MV-4-11 (cell line): ENCODE measurements at regions not wholly inside any gene's neighbourhood (a gene's known extent, or its start where the extent isn't known, plus 50 kb on each side); places are given as distances from the start of the nearest gene placed in this dataset.
A peak's percentile ranks its signal among the peaks of the same experiment; 100 is the strongest.

ENCODE experiments used
- DNase-seq: peaks from one replicate; lab custom pipeline; 2025; lab: John Stamatoyannopoulos, UW

- DNase-seq: no peak
Measured at GRCh38 chr21:27429710-27430341, 462.9 kb upstream of the ADAMTS5 start.

DNA sequence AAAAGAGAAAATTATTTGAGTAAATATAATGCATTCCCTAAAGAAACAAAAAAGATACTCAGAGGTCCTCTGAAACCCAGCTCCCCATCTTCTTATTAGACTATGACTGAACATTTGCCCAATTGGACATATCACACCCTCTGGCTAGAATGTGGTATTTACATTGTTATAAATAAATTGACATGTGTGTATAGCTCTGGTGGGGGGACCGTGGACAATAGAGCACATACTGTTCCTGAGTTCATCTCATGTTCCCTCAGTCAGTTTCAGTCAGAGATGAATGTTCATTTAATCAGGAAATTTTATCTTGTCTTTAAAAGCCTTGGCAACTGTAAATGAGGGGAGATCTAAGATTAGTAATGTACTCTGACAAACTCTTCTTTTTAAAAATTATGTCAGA is 459.3 kb upstream of the ADAMTS5 start:
- DNase-seq: no peak

GRCh38 chr21:27425574-27425973 is 458.7 kb upstream of the ADAMTS5 start:
- no peak for DNase-seq

- DNase-seq: no peak
Measured at GRCh38 chr21:27425172-27425571, 458.3 kb upstream of the ADAMTS5 start.

DNA sequence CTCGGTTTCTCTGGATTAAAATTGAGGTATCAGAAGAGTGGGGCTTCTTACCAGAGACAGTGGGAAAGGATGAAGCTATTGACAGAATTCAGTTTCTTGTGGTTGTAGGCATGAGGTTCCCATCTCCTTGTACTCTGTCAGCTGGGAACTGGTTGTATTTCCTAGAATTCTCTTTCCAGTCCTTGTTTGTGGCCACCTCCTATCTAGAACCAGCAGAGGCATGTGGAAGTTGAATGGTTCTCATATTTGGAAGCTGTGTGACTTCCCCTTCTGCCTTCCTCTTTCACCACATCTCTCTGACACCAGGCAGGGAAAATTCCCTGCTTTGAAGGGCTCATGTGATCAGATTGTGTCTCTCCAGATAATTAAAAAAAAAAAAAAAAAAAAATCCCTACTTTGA is 457.7 kb upstream of the ADAMTS5 start:
- DNase-seq: peak; percentile 10

DNA sequence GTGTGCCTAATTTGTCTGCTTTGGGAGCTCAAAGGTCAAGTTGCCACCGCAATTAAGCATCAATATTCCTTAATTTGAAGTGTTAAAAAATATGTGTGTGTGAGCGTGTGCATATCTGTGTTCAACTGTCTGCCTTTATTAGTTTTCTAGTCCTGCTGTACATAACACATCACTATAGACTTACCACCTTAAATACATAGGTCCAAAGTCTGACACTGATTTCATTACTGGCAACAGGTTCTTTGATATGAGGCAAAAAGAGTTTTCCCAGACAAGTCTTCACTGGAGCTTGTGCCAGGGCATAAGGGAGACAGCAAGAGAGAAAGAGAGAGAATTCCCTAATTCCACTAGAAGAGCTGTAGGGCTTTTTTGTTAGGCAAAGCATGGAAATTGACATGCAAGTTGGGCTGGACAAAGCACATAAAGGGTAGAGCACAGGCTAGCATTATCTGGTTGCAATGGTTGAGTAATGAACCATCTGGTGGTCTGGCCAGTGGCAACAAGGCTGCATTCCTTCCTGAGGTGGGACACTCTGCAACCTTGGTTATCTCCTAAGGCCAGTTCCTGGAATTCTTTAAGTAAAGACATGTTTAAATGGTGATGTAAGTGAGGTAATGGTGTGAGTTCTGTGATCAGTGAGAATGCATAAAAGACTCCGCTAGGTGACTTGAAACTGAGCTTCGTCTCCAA is 457.2 kb upstream of the ADAMTS5 start:
- no peak for DNase-seq

GRCh38 chr21:27423038-27423437 is 456.1 kb upstream of the ADAMTS5 start:
- DNase-seq: no peak

DNA sequence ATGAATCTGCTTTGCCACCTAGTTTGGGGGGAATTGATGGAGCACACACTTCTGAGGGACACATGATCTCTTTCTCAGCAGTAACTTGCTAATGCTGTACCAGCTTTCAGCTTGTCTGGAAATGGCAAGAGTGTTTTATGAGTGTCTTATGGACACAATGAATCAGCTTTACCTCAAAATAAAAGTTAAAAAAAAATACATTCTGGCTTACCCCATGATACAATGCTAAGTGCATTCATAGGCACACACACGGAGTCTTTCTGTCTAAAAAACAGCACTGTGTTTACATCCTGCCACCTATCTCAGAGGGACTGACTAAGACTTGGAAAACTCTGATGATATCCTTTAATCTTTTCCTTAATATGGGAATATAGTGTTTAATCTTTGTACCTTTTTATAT is 455.5 kb upstream of the ADAMTS5 start:
- DNase-seq: no peak

- DNase-seq: no peak
Measured at GRCh38 chr21:27421654-27422053, 454.8 kb upstream of the ADAMTS5 start.

DNA sequence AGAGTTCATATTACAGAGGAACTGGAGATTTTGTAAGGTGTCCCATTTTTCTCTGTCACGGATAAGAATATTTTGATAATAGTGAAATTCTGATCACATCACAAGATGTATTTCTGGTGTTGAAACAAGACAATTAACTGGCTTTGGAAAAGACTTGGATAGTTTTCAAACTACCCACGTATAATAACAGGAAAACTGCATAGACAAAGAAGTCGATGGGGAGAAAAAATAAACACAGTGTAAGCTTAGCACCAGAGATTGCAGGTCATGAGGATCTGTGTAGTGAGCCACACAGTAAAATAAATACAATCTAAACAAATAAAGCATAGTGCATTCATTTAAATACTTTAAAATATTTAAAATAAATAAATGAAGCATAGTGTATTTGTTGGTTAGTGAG is 452.3 kb upstream of the ADAMTS5 start:
- no peak for DNase-seq

DNA sequence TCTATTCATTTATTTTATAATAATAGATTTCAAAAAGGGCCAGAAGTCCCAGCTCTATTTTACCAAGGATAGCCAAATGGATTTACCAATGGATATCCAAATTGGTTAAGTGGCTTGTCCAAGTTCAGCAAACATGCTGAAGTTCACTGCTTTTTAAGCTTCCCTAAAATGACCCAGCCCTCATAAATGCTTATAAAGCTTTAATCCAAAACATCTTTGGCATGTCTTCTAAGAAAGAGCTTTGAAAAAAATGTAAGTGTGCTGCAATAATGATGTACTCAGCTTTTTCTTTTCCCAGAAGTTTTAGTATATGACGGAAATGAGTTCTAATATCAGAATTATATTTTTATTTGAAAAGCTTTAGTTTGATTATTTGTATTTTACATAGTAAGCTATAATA is 451.5 kb upstream of the ADAMTS5 start:
- no peak for DNase-seq

GRCh38 chr21:27412530-27412929 is 445.6 kb upstream of the ADAMTS5 start:
- DNase-seq: no peak

DNA sequence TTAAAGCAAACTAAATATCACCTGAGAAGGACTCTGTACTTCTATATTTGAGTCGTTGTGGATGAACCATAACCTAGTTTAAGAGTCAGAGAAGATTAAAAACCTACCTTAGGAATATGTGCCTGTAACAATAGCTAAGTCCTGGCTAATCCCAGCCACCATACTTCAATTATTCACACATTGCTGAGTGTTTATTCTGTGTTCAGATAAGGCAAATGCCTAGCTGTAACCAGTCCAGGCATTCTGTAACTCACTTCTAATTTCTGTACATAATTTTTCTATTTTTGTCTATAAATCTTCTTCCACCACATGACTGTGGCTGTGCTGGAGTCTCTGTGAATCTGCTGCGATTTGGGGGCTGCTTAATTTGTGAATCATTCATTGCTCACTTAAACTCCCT is 441.9 kb upstream of the ADAMTS5 start:
- DNase-seq: no peak

DNA sequence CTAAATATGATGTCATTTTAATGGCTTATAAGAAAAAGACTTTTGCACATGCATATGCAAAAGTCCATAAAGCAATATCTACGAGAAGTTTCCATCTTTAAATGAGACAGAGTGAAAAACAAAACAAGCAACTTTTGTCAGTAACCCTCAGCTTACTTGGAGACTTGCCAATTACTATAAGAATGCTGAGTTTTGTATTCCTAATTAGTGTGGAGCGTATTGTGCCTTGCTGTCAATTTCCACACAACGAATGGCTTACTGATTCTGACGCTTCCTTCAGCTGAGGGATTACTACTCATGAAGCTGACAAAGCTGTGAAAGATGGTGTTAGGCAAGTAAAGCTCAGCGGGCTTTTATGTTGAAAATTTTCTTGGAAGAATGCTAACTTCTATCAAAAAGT is 440.4 kb upstream of the ADAMTS5 start:
- DNase-seq: no peak

DNA sequence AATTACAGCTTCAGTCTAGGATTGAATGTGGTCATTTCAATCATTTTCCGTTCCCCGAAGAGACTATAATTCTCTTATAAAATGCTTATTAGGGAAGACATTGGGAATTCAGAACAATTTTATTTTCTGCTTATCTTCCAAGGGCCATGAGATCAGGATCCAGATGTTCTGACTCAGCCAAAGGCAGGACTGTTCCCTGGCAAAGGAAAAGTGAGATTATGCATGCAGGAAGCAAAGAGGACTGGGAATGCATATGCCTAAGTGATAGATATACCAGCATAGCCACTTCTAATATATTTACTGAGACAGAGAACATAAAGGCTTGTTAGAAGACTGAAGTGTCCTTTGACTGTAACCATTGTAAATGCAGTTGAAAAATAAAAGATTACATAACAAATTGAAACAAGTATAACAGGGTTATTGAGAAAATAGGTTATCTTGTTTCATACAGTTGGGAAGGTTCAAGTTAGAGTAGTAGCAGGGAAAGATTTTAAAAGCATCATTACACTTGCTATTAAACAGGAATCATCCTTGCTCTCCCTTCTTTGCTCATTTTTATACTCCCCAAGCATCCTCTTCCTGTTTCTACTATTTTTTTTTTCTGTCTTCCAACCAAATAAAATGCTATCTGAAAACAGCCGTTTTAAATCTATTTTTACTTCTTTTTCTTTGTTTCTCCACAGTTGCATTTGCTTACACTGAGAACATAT is 439.6 kb upstream of the ADAMTS5 start:
- no peak for DNase-seq

GRCh38 chr21:27403011-27403410 is 436.1 kb upstream of the ADAMTS5 start:
- no peak for DNase-seq

DNA sequence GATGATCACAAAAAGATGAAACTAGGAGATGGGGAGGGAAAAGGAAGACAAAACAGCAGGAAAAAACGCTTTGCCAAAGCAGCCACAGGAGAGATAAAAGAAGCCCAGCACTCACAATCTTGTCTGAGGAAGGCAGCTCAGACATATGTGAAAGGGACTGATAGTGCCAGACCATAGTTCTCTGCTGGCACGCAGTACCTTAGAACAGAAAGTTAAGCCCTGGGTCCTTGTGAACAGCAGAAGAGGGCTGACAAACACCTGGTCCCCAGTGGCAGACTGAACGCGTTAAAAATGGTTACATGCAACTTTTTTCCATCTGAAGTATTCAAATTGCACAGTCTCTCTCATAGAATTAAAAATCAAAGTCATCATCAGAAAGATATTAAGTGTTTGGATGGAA is 433.2 kb upstream of the ADAMTS5 start:
- DNase-seq: no peak

- DNase-seq: no peak
Measured at GRCh38 chr21:27397578-27397977, 430.7 kb upstream of the ADAMTS5 start.

GRCh38 chr21:27393726-27394125 is 426.8 kb upstream of the ADAMTS5 start:
- DNase-seq: no peak

DNA sequence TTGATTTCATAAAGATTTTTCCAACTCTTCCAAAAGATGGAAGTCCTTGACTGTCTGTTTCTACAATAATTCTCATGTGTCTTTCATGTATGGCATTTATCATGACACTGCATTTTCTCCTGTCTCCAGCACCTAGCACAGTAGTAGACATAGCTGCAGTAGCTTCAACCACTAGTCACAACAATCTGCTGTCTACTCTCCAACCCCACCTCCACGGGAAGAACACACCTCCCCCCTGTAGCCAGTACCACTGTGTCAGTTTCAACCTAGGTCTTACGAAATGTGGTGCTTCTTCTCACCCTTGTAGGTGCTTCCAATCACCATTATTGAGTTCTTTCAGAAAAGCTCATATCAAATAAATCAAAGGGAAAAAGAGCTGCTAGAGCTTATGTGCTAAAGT is 425.1 kb upstream of the ADAMTS5 start:
- no peak for DNase-seq

- no peak for DNase-seq
Measured at GRCh38 chr21:27390384-27390783, 423.5 kb upstream of the ADAMTS5 start.

DNA sequence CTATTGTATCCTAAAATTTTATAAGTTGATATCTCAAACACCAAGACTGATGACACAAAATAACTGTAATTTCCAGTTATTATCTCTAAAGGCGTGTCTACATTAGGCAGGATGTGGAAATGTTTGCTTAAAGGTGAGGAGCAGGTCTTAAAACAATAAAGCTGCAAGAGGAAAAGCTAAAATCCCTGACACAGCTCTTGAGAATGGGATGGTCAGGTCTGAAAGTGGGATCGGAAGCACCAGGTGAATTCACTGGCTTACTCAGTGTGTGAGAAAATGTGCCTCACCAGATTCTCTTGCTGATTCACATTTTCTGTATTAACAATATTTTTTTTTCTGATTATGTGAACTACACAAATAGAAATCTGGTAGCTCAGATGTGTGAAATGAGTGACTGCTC is 421.9 kb upstream of the ADAMTS5 start:
- no peak for DNase-seq

GRCh38 chr21:27382404-27382803 is 415.5 kb upstream of the ADAMTS5 start:
- no peak for DNase-seq
